ENCODE measurements at regions not wholly inside any gene's neighbourhood (a gene's known extent, or its start where the extent isn't known, plus 50 kb on each side); places are given as distances from the start of the nearest gene placed in this dataset.

DNA sequence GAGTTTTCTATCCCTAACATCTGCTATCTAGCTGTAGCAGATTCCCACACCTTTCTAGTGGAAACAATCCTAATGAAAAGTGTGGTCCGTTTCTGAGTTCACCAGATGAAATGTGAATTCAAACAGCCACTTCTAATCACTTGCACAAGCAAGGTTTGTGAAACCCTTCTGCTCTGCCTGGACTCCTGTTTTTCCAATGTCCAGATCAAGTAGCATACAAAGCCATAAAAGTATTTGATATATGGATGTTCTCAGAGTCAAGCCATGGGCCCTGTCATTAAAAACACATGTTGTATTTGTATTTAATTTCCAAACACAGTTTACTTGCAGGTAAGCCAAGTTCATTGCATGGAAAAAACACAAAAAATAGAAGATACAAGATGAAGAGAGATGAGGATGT lies 570.4 kb downstream of the NR2F1-AS1 start:
- Histone ChIP-seq H2AFZ (ENCODE audit: low read length) (no peak overlapping the region), H3K4me3 (ENCODE audit: low read length, poor library complexity, severe bottlenecking) (no peak overlapping the region), H3K4me1 (ENCODE audit: insufficient read depth, low read length, poor library complexity, severe bottlenecking) (no peaks in the 10 kb centered on the region), H3K27me3 (ENCODE audit: insufficient read depth, low read length, poor library complexity, severe bottlenecking) (no peaks in the 10 kb centered on the region), H3K9me2 (replicated peaks; ENCODE audit: low read depth, low read length) (no peaks in the 10 kb centered on the region), H3K79me2 (ENCODE audit: insufficient read depth, low read length) (no peaks in the 10 kb centered on the region), H3K4me2 (ENCODE audit: low read depth, low read length, poor library complexity, severe bottlenecking) (no peak overlapping the region), H3K36me3 (ENCODE audit: insufficient read depth, low read length) (no peaks in the 10 kb centered on the region), H3K9ac (ENCODE audit: low read depth, low read length, poor library complexity, severe bottlenecking) (no peak overlapping the region), H3F3A (ENCODE audit: low read depth) (no peaks in the 10 kb centered on the region), H3K9me3 (ENCODE audit: insufficient read depth, low read depth, low read length) (no peaks in the 10 kb centered on the region), H4K20me1 (ENCODE audit: insufficient read depth, low read length, poor library complexity, severe bottlenecking) (no peaks in the 10 kb centered on the region)
- TF ChIP-seq EZH2phosphoT487 (IDR thresholded peaks at IDR 0.05; ENCODE audit: borderline replicate concordance): no peak
- TF ChIP-seq, protein P1, sequence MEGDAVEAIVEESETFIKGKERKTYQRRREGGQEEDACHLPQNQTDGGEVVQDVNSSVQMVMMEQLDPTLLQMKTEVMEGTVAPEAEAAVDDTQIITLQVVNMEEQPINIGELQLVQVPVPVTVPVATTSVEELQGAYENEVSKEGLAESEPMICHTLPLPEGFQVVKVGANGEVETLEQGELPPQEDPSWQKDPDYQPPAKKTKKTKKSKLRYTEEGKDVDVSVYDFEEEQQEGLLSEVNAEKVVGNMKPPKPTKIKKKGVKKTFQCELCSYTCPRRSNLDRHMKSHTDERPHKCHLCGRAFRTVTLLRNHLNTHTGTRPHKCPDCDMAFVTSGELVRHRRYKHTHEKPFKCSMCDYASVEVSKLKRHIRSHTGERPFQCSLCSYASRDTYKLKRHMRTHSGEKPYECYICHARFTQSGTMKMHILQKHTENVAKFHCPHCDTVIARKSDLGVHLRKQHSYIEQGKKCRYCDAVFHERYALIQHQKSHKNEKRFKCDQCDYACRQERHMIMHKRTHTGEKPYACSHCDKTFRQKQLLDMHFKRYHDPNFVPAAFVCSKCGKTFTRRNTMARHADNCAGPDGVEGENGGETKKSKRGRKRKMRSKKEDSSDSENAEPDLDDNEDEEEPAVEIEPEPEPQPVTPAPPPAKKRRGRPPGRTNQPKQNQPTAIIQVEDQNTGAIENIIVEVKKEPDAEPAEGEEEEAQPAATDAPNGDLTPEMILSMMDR (conservative IDR thresholded peaks at IDR 0.05; ENCODE audit: low read length): no peak

DNA sequence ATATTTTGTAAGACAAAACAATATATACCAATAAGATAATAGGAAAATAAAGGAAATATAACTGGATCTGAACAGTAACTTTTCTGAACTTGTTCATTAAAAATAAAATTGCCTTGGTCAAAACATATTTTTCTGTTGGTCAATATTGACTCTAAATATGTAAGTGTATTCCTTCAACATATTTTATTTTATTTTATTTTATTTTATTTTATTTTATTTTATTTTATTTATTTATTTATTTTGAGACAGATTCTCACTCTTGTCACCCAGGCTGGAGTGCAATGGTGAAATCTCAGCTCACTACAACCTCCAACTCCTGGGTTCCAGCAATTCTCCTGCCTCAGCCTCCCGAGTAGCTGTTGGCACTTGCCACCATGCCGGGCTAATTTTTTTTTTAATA lies 571.0 kb downstream of the NR2F1-AS1 start:
- Histone ChIP-seq H3K9me2 (replicated peaks; ENCODE audit: low read depth, low read length) (no peaks in the 10 kb centered on the region), H3K79me2 (ENCODE audit: insufficient read depth, low read length) (no peaks in the 10 kb centered on the region), H4K20me1 (ENCODE audit: insufficient read depth, low read length, poor library complexity, severe bottlenecking) (no peaks in the 10 kb centered on the region), H3K4me2 (ENCODE audit: low read depth, low read length, poor library complexity, severe bottlenecking) (no peak overlapping the region), H3K36me3 (ENCODE audit: insufficient read depth, low read length) (no peaks in the 10 kb centered on the region), H3K4me1 (ENCODE audit: insufficient read depth, low read length, poor library complexity, severe bottlenecking) (no peaks in the 10 kb centered on the region), H3F3A (ENCODE audit: low read depth) (no peaks in the 10 kb centered on the region), H3K27me3 (ENCODE audit: insufficient read depth, low read length, poor library complexity, severe bottlenecking) (no peaks in the 10 kb centered on the region), H2AFZ (ENCODE audit: low read length) (no peak overlapping the region), H3K4me3 (ENCODE audit: low read length, poor library complexity, severe bottlenecking) (no peak overlapping the region), H3K9ac (ENCODE audit: low read depth, low read length, poor library complexity, severe bottlenecking) (no peak overlapping the region), H3K9me3 (ENCODE audit: insufficient read depth, low read depth, low read length) (no peaks in the 10 kb centered on the region)
- TF ChIP-seq, protein P1 (conservative IDR thresholded peaks at IDR 0.05; ENCODE audit: low read length): no peak
- no peak for TF ChIP-seq EZH2phosphoT487 (IDR thresholded peaks at IDR 0.05; ENCODE audit: borderline replicate concordance)

DNA sequence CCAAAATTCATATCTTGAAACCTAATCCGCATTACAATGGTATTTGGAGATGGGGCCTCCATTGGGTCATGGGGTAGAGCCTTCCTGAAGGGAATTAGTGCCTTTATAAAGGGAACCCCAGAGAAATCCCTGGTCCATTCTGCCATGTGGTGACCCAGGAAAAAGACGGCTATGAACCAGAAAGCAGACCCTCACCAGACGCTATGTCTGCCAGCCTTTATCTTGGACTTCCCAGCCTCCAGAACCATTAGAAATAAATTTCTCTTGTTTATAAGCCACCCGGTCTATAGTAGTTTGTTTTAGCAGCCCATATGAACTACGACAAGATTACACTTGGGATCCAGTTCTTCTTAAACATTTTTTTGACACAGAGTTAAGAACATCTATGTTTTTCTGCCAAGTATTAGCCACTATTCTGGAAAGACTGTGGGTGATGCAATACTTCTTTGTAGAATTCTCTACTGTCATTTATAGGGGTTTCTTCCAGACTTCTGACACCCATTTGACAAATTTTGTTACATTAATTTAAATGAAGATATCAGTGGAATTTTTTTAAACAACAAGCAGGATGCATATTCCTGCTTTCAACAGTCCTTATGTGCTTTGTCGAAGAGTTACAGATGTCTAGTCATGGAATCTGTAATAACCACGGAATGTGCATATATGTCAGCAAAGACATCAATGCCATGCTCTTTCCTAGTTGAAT lies 572.4 kb downstream of the NR2F1-AS1 start:
- TF ChIP-seq, protein P1 (conservative IDR thresholded peaks at IDR 0.05; ENCODE audit: low read length): no peak
- no peak for TF ChIP-seq EZH2phosphoT487 (IDR thresholded peaks at IDR 0.05; ENCODE audit: borderline replicate concordance)
- Histone ChIP-seq H2AFZ (ENCODE audit: low read length) (no peak overlapping the region), H3K9me2 (replicated peaks; ENCODE audit: low read depth, low read length) (no peaks in the 10 kb centered on the region), H3K36me3 (ENCODE audit: insufficient read depth, low read length) (no peaks in the 10 kb centered on the region), H3K4me1 (ENCODE audit: insufficient read depth, low read length, poor library complexity, severe bottlenecking) (no peaks in the 10 kb centered on the region), H4K20me1 (ENCODE audit: insufficient read depth, low read length, poor library complexity, severe bottlenecking) (no peaks in the 10 kb centered on the region), H3K4me2 (ENCODE audit: low read depth, low read length, poor library complexity, severe bottlenecking) (no peak overlapping the region), H3K4me3 (ENCODE audit: low read length, poor library complexity, severe bottlenecking) (no peak overlapping the region), H3K9me3 (ENCODE audit: insufficient read depth, low read depth, low read length) (no peaks in the 10 kb centered on the region), H3K9ac (ENCODE audit: low read depth, low read length, poor library complexity, severe bottlenecking) (no peak overlapping the region), H3F3A (ENCODE audit: low read depth) (no peaks in the 10 kb centered on the region), H3K79me2 (ENCODE audit: insufficient read depth, low read length) (no peaks in the 10 kb centered on the region), H3K27me3 (ENCODE audit: insufficient read depth, low read length, poor library complexity, severe bottlenecking) (no peaks in the 10 kb centered on the region)

Measured in Loucy (cell line).